Activated T-cell treated with anti-CD3 and anti-CD28 coated beads for 48 hours (primary cell): ENCODE measurements at regions not wholly inside any gene's neighbourhood (a gene's known extent, or its start where the extent isn't known, plus 50 kb on each side); places are given as distances from the start of the nearest gene placed in this dataset.
"Not testable (repeated sequence)": the region's sequence is repeated elsewhere in the genome, so short reads cannot be mapped to it uniquely, and the experiment has no call there.

Experiments
- DNase-seq: peaks from one replicate; pipeline ENCODE4 v3.0.0-alpha.2; 2020; ENCODE audit warnings: low read depth

DNA sequence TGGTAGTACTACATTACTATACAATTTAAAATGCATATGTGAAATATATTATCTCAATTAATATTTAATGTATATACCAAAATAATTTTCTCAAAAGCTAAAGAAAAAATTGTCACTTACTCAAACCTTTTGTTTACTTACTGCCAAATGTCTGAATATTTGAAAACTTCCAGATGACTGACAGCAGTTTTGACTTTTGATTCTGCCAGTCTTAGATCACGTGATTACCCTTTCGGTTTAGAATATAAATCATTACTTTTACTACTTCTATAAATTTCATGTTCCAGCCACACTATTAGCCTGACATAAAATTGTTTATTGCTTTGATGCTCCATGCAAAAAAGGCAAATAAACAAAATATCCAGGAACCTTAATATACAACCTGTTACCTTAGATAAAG, 680.7 kb upstream of the ID4 start:
- no peak for DNase-seq

DNA sequence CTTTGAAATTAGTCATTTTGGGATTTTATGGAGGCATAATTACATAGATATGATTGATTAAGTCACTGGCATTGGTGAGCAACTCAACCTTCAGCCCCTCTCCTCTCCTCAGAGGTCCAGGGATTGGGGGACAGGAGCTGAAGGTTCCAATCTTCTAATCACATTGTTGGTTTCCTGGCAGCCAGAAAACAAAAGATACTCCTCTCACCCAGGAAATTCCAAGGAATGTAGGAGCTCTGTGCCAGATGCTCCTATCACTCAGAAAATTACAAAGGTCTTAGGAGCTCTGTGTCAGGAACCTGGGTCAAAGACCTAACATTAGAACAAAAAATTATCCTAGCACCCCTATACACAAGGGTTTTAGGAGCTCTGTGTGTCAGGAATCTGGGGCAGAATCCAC, 679.7 kb upstream of the ID4 start:
- DNase-seq: no peak

DNA sequence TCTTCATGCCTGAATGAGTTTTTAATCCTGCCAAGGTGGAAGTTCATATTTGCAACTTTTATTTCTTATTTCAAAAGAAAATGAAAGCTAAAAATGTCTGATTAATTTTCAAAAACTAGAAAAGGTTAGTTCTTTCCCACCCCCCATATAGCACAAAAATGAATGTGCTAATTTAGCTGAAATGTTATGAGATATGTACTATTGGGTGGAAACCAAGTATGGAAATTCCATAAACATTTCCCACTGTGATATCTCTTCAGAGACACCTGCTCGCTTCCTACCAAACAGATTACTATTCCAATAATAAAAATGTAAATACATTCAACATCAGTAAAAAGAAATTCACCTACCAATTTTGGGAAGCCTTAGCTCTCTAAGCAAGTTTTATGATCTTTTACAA, 678.6 kb upstream of the ID4 start:
- no peak for DNase-seq

DNA sequence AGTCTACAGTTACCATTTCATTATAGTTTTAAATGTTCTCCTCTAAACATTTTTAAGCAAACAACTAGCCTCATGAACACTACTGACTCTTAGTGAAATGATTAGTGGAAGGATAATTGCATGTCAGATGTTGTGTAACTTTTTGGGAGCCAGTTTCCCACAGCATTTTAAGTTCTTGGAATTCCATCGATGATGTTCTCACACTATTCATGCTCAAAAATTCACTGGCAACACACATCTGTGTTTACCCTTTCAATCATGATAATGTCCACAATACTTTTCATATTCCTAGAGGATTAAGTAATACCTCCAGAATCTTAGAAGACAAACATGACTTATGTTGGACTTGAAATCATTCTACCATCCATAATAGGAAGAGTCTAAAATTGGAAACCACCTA, 678.1 kb upstream of the ID4 start:
- DNase-seq: no peak

DNA sequence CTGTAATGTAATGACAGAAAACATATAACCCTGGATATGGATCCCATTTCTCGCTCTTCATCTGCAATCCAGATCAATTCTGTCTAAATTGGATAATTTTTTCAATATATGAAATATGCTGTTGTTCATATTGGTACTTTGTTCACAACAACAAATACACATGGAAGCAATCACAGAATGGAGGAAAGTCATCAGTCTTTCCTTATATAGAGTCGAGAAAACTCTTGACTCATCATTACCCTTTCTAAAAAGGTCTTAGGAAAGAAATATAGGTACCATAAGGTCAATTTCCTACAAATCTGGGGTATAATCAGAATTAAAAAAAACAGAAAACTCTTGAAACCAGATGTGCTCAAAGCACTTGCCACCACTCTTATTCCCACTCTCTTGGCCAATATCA, 677.6 kb upstream of the ID4 start:
- no peak for DNase-seq

DNA sequence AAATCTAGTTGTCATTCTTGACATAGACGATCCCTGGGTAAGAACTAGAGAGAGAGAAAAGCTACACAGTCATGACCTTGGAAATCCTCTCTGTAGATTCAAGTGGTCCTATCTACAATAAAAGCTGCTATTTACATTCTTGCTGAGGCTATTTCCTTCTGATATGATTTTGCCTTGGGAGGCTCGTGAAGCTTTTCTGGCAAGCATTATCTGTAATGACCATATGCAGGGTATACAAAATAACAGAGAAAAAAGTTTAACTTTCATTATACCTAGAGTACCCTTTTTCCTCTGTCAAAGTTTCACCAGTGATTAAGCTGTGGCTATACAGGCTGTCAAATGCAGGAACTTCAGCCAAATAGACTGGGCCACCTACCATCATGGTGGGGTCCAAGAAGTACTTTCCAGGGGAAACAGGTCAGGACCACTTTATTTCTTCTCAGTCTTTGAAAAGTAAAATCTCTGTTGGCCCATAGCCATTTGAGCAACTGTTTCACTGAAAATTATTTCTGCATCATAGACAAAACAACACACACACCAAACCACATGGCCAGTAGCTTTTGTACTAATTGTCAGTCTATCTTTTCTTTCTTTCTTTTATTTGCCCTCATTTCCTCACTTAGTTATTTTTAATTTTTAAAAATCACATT, 677.0 kb upstream of the ID4 start:
- DNase-seq: no peak

DNA sequence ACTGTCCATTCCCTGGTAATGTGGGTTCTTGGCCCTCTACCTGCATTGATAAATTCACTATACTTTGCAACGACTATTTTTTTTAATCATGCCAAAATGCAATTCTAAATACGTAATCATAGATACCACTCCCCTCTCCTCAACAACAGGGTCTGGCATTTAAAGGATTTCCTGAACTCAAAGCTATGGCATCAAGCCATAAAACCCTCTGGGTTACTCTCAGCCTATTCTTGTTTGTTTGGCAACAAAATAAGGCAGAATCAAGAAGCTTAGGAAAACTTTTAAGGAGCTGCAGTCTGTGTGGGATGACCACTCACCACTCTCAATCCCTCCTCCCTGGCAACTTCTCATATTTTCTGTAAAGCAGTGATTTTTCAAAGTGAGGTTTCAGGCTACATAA, 669.9 kb upstream of the ID4 start:
- no peak for DNase-seq

DNA sequence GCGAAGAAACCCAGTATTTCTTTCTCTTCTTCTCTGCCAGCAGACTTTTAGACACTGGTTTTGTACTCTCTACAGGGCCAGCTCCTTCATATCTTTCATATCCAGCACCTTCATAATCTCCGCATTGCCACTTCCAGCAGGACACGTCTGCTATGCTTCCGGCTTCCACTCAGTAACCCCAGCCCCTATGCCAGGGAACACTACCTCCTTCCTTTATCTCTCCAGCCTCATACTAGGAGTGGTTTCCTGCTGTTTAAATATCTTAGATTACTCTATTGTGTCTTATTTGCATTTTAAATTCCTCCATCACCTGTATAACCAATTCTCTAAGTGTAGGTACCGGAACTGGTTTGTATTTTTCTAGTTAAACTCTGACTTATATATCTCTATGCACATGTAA, 667.8 kb upstream of the ID4 start:
- DNase-seq: no peak

DNA sequence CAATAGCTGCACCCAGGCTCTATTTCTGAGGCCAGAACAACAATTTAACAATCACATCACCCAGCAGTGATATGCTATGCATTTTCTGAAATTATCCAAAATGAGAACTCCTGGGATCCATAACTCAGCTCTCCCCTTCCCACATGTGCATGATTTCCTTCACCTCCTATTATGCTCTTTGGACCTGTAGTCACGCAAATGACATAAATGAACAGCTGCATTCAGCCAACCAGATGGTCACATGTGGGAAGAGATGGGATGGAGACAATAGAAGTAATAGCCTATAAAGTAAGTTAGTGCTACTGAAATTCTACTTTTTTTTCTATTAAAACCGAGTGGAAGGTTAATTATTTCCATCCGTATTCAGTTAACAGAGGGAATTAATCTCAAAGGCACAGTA, 662.1 kb upstream of the ID4 start:
- no peak for DNase-seq

DNA sequence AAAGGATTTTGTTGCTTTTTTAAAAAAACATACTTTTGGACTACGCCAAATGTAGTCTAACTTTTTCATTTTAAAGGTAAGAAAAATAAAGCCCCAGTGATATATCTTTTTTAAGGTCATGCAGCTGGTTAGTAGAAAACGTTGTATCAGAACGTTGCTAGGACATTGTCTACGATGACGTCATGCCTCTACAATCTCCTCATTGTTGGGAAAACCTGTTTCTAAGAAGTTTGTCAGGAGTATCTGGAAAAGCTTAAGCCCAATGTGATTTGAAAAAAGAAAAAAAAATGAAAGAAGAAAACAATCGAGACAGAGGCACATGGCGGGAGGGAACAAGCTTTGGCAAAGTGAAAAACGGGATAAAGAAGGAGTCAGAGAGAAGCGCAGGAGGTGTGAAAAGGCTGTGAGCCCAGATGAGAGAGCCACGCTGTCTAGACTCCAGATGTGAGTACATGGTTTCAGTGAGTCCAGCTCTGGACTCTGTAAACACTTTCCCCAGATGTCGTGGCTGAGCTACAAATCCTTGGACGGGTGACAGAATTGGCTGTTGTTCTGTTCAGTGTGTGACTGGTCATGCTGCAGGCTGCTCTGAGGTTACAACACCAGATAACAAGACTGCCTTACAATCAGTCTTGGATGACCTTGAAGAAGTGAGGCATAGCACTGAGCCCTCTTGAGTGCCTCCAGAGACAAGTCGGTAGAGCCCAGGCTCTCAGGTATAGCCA, 656.7 kb upstream of the ID4 start:
- DNase-seq: no peak

DNA sequence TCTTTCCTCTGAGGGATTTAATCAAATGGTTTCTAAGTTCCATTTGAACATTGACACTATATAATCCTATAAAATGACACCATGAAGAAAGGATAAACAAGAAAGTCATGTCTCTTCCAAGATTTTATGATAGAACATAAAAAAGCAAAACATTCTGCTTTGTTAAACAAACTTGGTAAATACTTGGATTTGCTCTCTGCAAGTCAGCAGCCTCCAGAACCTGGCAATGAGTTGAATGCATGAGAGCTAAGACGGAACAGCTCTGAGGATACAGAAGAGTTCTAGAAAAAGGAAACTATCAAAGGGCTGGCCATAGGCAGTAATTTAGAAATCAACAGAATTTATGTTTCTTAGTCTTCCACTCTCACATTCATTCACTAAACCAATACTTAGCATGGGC, 656.0 kb upstream of the ID4 start:
- DNase-seq: no peak

DNA sequence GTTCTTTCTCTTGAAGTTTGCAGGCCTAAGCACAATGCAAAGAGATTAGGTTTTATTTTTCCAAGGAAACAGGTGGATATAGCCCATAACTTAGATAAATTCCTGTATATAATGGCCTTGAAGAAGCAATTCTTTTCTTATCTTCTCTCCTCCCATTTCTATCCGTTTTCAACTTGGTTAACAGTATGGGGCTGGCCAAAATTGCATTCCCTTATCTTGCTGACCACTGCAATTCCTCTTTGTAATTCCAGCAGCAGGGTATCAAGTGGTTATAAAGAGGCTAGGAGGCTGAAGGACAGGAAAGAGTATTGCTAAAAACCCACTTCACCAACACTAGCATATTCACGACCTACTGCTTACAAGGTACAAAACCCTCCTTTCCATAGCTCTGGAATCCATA, 643.5 kb upstream of the ID4 start:
- DNase-seq: no peak

DNA sequence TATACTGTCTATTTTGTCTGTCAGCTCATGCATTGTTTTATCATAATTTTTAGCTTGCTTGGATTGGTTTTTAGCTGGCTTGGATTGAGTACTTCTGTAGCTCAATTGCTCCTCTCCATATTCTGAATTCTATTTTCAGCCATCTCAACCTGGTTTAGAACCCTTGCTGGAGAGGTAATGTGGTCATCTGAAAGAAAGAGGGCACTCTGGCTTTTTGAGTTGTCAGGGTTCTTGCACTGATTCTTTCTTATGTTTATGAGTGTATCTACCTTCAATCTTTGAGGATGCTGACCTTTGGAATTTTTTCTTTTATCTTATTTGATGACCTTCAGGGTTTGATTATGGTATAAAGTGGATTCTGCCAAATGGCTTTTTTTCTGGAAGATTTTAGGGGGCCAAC, 632.7 kb upstream of the ID4 start:
- DNase-seq: no peak

DNA sequence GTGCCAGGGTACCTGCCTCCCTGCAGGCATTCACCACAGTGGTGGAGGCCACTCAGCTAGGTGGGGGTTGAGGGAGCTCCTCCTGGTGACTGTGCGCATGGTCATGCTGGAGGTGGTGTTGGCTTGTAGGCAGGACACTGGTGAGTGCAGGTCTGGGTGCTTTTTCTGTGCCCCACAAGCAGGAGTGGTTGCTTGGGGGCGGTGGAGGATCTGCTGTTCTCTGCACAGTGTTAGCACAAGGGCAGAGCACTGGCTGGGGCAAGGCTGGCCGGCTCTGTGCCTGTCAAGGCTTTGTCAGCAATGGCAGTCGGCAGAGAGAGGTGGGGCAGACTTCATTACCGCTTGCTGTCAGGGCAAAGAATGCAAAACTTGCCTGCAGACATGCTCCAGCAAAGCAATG, 632.1 kb upstream of the ID4 start:
- no peak for DNase-seq

DNA sequence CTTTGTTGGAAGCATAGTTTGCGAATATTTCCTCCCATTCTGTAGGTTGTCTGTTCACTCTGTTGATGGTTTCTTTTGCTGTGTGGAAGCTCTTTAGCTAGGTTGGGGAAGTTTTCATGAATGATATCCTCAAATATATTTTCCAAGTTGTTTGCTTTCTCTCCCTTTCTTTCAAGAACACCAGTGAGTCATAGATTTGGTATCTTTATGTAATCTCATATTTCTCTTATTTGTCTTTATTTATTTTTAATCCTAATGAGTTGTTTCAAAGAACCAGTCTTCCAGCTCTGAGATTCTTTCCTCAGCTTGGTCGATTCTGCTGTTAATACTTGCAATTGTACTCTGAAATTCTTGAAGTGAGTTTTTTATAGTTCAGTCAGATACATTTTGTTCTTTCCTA, 628.0 kb upstream of the ID4 start:
- DNase-seq: no peak

DNA sequence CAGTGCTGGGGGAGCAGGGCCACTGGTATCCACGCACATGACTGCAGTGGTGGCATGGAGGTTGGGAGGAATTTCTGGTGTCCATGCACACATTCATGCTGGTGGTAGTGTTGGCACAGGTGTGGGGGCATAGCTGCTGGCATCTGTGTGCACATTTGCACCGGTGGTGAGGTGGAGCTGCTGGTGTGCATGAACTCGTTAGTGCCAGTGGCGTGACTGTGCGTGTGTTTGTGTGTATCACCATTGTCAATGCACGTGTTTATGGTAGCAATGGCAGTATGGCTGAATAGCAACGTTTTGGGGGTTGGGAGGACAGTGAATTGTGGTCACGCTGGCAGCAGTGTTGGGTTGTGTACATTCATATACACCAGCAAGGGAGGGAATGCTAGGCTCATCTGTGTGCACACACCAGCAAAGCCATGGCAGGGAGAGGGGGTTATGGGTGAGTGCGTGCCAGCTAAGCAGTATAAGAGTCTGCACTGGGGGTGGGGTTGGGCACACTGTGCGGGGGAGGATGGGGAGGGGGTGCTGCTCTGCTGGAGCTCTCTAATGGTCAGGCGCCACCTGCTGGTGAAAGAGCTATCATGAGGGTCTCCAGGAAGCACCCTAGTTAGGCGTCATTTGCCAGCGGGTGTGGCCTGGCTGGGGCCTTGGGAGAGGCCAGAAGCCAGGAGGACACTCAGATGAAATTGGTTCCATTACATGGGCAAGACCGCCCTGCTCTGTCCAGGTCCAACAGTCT, 626.1 kb upstream of the ID4 start:
- DNase-seq: no peak

DNA sequence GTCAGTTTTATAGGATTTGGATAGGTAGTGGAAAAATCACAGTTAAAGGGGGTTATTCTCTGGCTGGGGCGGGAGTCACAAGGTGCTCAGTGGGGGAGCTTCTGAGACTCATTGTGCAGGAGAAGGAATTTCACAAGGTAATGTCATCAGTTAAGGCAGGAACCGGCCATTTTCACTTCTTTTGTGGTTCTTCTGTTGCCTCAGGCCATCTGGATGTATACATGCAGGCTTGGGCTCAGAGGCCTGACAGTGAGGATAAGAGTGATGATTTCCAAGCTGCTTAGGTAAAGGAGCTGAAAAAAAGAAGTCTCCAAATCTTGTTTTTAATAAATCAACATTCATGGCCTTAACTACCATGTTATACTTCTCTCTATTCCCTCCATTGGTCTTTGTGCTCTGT, 622.9 kb upstream of the ID4 start:
- no peak for DNase-seq

DNA sequence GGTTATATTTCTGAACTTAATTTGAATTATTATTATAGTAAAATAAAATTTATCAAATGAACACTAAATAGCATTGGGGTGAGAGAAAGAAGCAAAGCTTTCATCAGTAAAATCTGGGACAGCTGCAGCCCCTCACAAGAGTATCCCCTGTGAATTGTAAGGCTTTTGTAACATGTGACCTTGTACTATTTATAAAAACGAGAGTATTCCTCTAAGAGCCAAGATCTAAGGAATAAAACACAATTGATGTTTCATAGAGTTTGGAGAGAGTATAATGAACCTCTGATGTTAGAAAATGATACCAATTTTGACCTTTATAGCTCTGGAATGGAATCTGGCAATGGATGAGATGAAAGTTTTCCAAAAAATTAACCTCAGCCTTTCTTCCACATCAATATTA, 617.2 kb upstream of the ID4 start:
- no peak for DNase-seq

DNA sequence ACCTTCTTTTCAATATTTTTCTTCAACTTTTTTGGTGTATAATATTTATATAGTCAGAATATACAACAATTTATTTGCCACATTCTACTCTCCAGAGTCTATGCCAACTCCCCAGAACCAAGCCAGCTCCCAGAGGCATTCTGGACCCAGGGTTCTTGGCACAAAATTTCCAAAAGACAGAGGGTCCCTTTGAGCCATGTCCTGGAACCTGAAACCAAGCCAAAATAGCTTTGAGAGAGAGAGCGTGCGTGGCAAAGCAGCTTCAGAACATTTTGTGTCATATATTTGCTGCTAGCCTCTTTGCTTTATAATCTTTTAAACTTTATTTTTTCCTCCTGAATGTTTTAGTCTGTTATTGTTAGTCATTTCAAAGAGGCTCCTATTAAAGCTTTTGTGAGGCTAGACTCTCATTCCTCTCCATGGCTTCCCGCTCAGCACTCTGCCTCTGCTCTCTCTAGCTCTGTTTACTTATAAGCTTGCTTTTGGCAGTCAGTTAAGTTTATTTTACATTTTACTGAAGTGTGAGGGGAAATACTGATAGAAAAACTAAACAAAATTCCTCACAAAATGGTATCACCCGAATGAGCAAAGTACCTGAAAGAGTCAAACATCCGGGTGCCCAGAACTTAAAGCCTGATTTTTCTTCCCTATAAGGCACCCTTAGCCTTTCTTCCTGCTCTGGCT, 605.1 kb upstream of the ID4 start:
- no peak for DNase-seq

DNA sequence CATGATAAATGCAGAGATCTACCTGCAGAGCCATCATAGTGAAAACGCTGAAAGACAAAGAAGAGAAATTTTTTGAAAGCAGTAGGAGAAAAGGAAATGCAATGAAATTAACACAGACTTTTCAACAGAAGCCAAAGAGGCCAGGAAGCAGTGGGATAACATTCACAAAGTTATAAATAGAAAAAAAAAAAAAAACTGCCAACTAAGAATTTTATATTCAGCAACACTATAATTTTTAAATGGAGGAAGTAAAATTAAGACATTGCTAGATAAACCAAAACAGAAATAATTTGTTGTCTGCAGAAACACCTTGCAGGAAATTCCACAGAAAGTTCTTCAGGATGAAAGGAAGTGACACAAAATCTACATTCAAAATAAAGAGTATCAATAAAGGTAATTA, 591.5 kb upstream of the ID4 start:
- DNase-seq: no peak

DNA sequence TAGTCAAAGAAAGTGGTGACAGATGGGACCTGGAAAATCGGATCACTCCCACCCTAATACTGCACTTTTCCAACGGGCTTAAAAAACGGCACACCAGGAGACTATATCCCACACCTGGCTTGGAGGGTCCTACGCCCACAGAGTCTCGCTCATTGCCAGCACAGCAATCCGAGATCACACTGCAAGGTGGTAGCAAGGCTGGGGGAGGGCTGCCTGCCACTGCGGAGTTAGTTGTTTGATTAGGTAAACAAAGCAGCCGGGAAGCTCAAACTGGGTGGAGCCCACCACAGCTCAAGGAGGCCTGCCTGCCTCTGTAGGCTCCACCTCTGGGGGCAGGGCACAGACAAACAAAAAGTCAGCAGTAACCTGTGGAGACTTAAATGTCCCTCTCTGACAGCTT, 590.0 kb upstream of the ID4 start:
- not testable (repeated sequence) for DNase-seq

DNA sequence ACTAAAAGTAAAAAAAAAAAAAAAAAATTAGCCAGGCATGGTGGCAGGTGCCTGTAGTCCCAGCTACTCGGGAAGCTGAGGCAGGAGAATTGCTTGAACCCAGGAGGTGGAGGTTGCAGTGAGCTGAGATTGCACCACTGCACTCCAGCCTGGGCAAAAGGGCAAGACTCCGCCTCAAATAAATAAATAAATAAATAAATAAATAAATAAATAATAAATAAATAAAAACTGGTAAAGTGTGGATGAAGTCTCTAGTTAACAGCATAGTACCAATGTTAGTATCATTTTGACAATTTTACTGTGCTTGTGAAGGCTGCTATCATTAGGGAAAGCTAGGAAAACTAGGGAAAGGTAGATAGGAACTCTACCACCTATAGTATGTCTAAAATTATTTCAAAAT, 581.0 kb upstream of the ID4 start:
- not testable (repeated sequence) for DNase-seq

DNA sequence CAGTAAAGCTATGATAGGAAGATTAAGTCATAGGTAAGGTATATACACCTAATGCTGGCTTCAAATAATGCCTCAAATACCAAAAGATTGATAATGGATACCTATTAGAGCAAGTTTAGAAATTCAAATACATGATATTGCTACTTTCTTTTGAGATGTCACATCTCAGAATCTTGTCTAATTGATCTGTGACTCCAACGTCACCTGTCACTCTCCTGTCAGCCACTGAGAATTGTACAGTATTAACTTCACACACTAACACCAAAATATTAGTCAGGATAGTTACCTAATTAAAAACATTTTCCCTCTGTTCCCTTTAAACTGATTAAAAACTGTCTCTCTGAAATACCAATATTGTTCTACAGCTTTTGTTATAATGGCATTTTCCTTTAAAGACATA, 575.5 kb upstream of the ID4 start:
- no peak for DNase-seq
